Heart left ventricle (tissue), 13 donors: ENCODE measurements at regions not wholly inside any gene's neighbourhood (a gene's known extent, or its start where the extent isn't known, plus 50 kb on each side); places are given as distances from the start of the nearest gene placed in this dataset.

Experiments
- CTCF ChIP-seq, 12 donors: fragments of 200-600 bp; sonication (generic) in 4 of 12; IDR thresholded peaks; one replicate each; pipeline versions ENCODE4 v1.5.0 to v1.8.0; 2018 to 2022; ENCODE audit warnings: antibody characterized with exemption in 12 of 12, mild to moderate bottlenecking in 5 of 12
- POLR2A ChIP-seq, 2 donors: fragments of 450-650 bp; IDR thresholded peaks; one replicate each; pipeline ENCODE4 v1.6.1; 2017; ENCODE audit warnings: antibody characterized with exemption in 2 of 2, mild to moderate bottlenecking in 2 of 2, moderate library complexity in 2 of 2
- donor health status: ischemic (EF 13 %, LVEDD 7.1; RV severe dilation, severe dysfunction).
- donor health status: DM: no; HTN: yes; CAD: no.
- donor health status: DM: no; HTN: no; CAD: no.
- donor health status: ischemic (EF 25% LVEDD 6.9; RV normal size, moderate dysfunction).
- donor health status: ischemic (EF 25% LVEDD 5.7; RV mildly dilated, moderate dysfunction).
- donor health status: ischemic (EF 35%, LVEDD 5.7; RV mildly dilated, moderate dysfunction).
- donor health status: nonischemic (EF 11% LVEDD 7.7; RV severe dilation, severe dysfunction).
- donor health status: DM: yes; HTN: yes; CAD: no.
- donor health status: PGD.
- donor health status: ischemic (EF 29% LVEDD 5.4; RV normal size, mild dysfunction).
- donor health status: nonischemic (EF 23%, LVEDD 6.1; RV moderate dilation, normal function).

GRCh38 chr3:94256888-94257813, 194.3 kb downstream of the NSUN3 start:
- no peak for TF ChIP-seq CTCF (IDR thresholded peaks at IDR 0.05)
- no peak for TF ChIP-seq POLR2A (IDR thresholded peaks at IDR 0.05)
